Mesendoderm (in vitro differentiated cells): ENCODE measurements at regions not wholly inside any gene's neighbourhood (a gene's known extent, or its start where the extent isn't known, plus 50 kb on each side); places are given as distances from the start of the nearest gene placed in this dataset.

Experiments used
- DNase-seq: peaks from one replicate; pipeline ENCODE4 v3.0.0; 2013
- H2AK5ac ChIP-seq: 2 replicates; pipeline ENCODE4 v1.6.1; 2013; ENCODE audit warnings: low read length, inconsistent platforms
- H2BK120ac ChIP-seq: 2 replicates; pipeline ENCODE4 v1.6.1; 2013; ENCODE audit warnings: low read depth, mild to moderate bottlenecking, low read length, moderate library complexity, mixed read lengths
- H2BK15ac ChIP-seq: replicated peaks from 2 replicates; pipeline ENCODE4 v1.6.1; 2013; ENCODE audit warnings: low read depth, mild to moderate bottlenecking, moderate library complexity
- H2BK5ac ChIP-seq: 2 replicates; pipeline ENCODE4 v1.6.1; 2013; ENCODE audit warnings: low read length, inconsistent platforms
- H3K18ac ChIP-seq: 2 replicates; pipeline ENCODE4 v1.6.1; 2013; ENCODE audit warnings: mild to moderate bottlenecking, low read length, mixed read lengths
- H3K23ac ChIP-seq: one replicate; pipeline ENCODE4 v1.6.1; 2013; ENCODE audit warnings: low read length
- H3K27ac ChIP-seq: 2 replicates; pipeline ENCODE4 v1.5.1; 2013; ENCODE audit warnings: low read depth, mild to moderate bottlenecking, inconsistent platforms, low read length, moderate library complexity
- H3K27me3 ChIP-seq: 2 replicates; pipeline ENCODE4 v1.6.1; 2013; ENCODE audit warnings: low read length, control low read depth, mild to moderate bottlenecking, inconsistent platforms; ENCODE audit not compliant: insufficient read depth, poor library complexity
- H3K36me3 ChIP-seq: 2 replicates; pipeline ENCODE4 v1.6.1; 2013; ENCODE audit warnings: low read length, inconsistent platforms; ENCODE audit not compliant: control insufficient read depth, insufficient read depth
- H3K4ac ChIP-seq: one replicate; pipeline ENCODE4 v1.6.1; 2013; ENCODE audit warnings: low read depth, mild to moderate bottlenecking, low read length, moderate library complexity
- H3K4me1 ChIP-seq: 2 replicates; pipeline ENCODE4 v1.6.1; 2013; ENCODE audit warnings: low read depth, low read length, inconsistent platforms; ENCODE audit not compliant: control insufficient read depth
- H3K4me2 ChIP-seq: 2 replicates; pipeline ENCODE4 v1.6.1; 2013; ENCODE audit warnings: low read length
- H3K4me3 ChIP-seq: 2 replicates; pipeline ENCODE4 v1.5.1; 2013; ENCODE audit warnings: mild to moderate bottlenecking, low read length
- H3K56ac ChIP-seq: one replicate; pipeline ENCODE4 v1.6.1; 2013; ENCODE audit warnings: low read length
- H3K79me1 ChIP-seq: 2 replicates; pipeline ENCODE4 v1.6.1; 2013; ENCODE audit warnings: low read length, inconsistent platforms
- H3K79me2 ChIP-seq: 2 replicates; pipeline ENCODE4 v1.6.1; 2013; ENCODE audit warnings: mild to moderate bottlenecking, low read length; ENCODE audit not compliant: control insufficient read depth, insufficient read depth
- H3K9ac ChIP-seq: 2 replicates; pipeline ENCODE4 v1.6.1; 2013; ENCODE audit warnings: low read length, inconsistent platforms
- H4K5ac ChIP-seq: one replicate; pipeline ENCODE4 v1.6.1; 2013; ENCODE audit warnings: low read length
- H4K8ac ChIP-seq: one replicate; pipeline ENCODE4 v1.6.1; 2013; ENCODE audit warnings: low read depth, mild to moderate bottlenecking, control low read depth, low read length, moderate library complexity
- WGBS: extraction: QIAGEN DNeasy Blood & Tissue Kit; methylation state at CpG from one replicate; pipeline ENCODE4 v1.1.7; 2013; ENCODE audit warnings: low lambda C conversion rate, missing lambda C conversion rate; ENCODE audit not compliant: insufficient coverage; ENCODE audit errors: extremely low coverage; 5-methylcytosine and 5-hydroxymethylcytosine counted together

GRCh38 chr16:80260906-80261311, 279.9 kb upstream of the DYNLRB2 start:
- H3K56ac ChIP-seq = no peak overlapping the region
- H3K4me3 ChIP-seq = no peak overlapping the region
- H3K4me2 ChIP-seq = no peak overlapping the region
- H3K36me3 ChIP-seq = no peaks in the 10 kb centered on the region
- DNase-seq = no peak
- H4K5ac ChIP-seq = no peak overlapping the region
- no peak overlapping the region for H3K9ac ChIP-seq
- no peak overlapping the region for H3K4ac ChIP-seq
- H2AK5ac ChIP-seq = no peak overlapping the region
- no peak overlapping the region for H2BK15ac ChIP-seq
- H2BK5ac ChIP-seq = no peak overlapping the region
- no peak overlapping the region for H3K18ac ChIP-seq
- no peak overlapping the region for H3K27ac ChIP-seq
- no peak overlapping the region for H2BK120ac ChIP-seq
- WGBS = no CpG with 5 or more reads among the region's 4 CpGs
- no peak overlapping the region for H4K8ac ChIP-seq
- H3K27me3 ChIP-seq = no peaks in the 10 kb centered on the region
- H3K79me2 ChIP-seq = no peaks in the 10 kb centered on the region
- no peak overlapping the region for H3K23ac ChIP-seq
- no peaks in the 10 kb centered on the region for H3K4me1 ChIP-seq
- H3K79me1 ChIP-seq = no peaks in the 10 kb centered on the region

GRCh38 chr16:80259290-80259805, 281.4 kb upstream of the DYNLRB2 start:
- Histone ChIP-seq H3K36me3 (no peaks in the 10 kb centered on the region), H4K8ac (no peak overlapping the region), H3K79me1 (no peaks in the 10 kb centered on the region), H3K23ac (no peak overlapping the region), H3K27ac (no peak overlapping the region), H3K4me1 (no peaks in the 10 kb centered on the region), H4K5ac (no peak overlapping the region), H3K27me3 (no peaks in the 10 kb centered on the region), H3K9ac (no peak overlapping the region), H3K18ac (no peak overlapping the region), H3K4ac (no peak overlapping the region), H3K79me2 (no peaks in the 10 kb centered on the region), H2AK5ac (no peak overlapping the region), H2BK120ac (no peak overlapping the region), H3K4me2 (no peak overlapping the region), H2BK5ac (no peak overlapping the region), H2BK15ac (no peak overlapping the region), H3K56ac (no peak overlapping the region), H3K4me3 (no peak overlapping the region)
- no CpG with 5 or more reads among the region's 6 CpGs for WGBS
- no peak for DNase-seq

GRCh38 chr16:80258407-80258806, 282.4 kb upstream of the DYNLRB2 start:
- no peak overlapping the region for H3K4me2 ChIP-seq
- no peak overlapping the region for H4K5ac ChIP-seq
- no peak overlapping the region for H2AK5ac ChIP-seq
- WGBS = no CpG with 5 or more reads among the region's 3 CpGs
- no peak for DNase-seq
- no peaks in the 10 kb centered on the region for H3K79me2 ChIP-seq
- no peak overlapping the region for H3K9ac ChIP-seq
- no peaks in the 10 kb centered on the region for H3K4me1 ChIP-seq
- H3K23ac ChIP-seq = no peak overlapping the region
- H3K79me1 ChIP-seq = no peaks in the 10 kb centered on the region
- no peak overlapping the region for H3K4me3 ChIP-seq
- H3K56ac ChIP-seq = no peak overlapping the region
- no peak overlapping the region for H3K27ac ChIP-seq
- no peak overlapping the region for H2BK120ac ChIP-seq
- no peaks in the 10 kb centered on the region for H3K36me3 ChIP-seq
- H3K4ac ChIP-seq = no peak overlapping the region
- no peak overlapping the region for H2BK5ac ChIP-seq
- no peak overlapping the region for H2BK15ac ChIP-seq
- H3K27me3 ChIP-seq = no peaks in the 10 kb centered on the region
- H4K8ac ChIP-seq = no peak overlapping the region
- no peak overlapping the region for H3K18ac ChIP-seq

- H2BK5ac ChIP-seq = no peak overlapping the region
- no peak overlapping the region for H3K23ac ChIP-seq
- H2BK15ac ChIP-seq = no peak overlapping the region
- H3K9ac ChIP-seq = no peak overlapping the region
- H3K36me3 ChIP-seq = no peaks in the 10 kb centered on the region
- WGBS = 100% methylated on average over 4 of the region's 4 CpGs
- no peak overlapping the region for H4K5ac ChIP-seq
- no peak overlapping the region for H2BK120ac ChIP-seq
- no peak overlapping the region for H3K27ac ChIP-seq
- no peaks in the 10 kb centered on the region for H3K27me3 ChIP-seq
- H3K56ac ChIP-seq = no peak overlapping the region
- no peak overlapping the region for H4K8ac ChIP-seq
- no peaks in the 10 kb centered on the region for H3K79me1 ChIP-seq
- no peaks in the 10 kb centered on the region for H3K79me2 ChIP-seq
- DNase-seq = no peak
- H3K18ac ChIP-seq = no peak overlapping the region
- no peak overlapping the region for H2AK5ac ChIP-seq
- H3K4ac ChIP-seq = no peak overlapping the region
- no peak overlapping the region for H3K4me2 ChIP-seq
- no peak overlapping the region for H3K4me3 ChIP-seq
- no peaks in the 10 kb centered on the region for H3K4me1 ChIP-seq
These were observed 285.8 kb upstream of the DYNLRB2 start for GRCh38 chr16:80254970-80255369.

- no peak overlapping the region for H3K4me3 ChIP-seq
- no peak for DNase-seq
- no peak overlapping the region for H3K9ac ChIP-seq
- no peaks in the 10 kb centered on the region for H3K36me3 ChIP-seq
- H3K4me2 ChIP-seq = no peak overlapping the region
- WGBS = no CpG with 5 or more reads among the region's 5 CpGs
- no peak overlapping the region for H3K18ac ChIP-seq
- no peak overlapping the region for H3K56ac ChIP-seq
- no peaks in the 10 kb centered on the region for H3K27me3 ChIP-seq
- no peak overlapping the region for H4K5ac ChIP-seq
- H2AK5ac ChIP-seq = no peak overlapping the region
- no peak overlapping the region for H3K27ac ChIP-seq
- H3K23ac ChIP-seq = no peak overlapping the region
- no peak overlapping the region for H2BK5ac ChIP-seq
- H3K79me2 ChIP-seq = no peaks in the 10 kb centered on the region
- H2BK120ac ChIP-seq = no peak overlapping the region
- H3K4me1 ChIP-seq = no peaks in the 10 kb centered on the region
- H3K79me1 ChIP-seq = no peaks in the 10 kb centered on the region
- no peak overlapping the region for H4K8ac ChIP-seq
- no peak overlapping the region for H2BK15ac ChIP-seq
- no peak overlapping the region for H3K4ac ChIP-seq
These were observed 287.1 kb upstream of the DYNLRB2 start for GRCh38 chr16:80253741-80254140.

GRCh38 chr16:80250381-80250780, 290.4 kb upstream of the DYNLRB2 start:
- H3K36me3 ChIP-seq = no peaks in the 10 kb centered on the region

More at GRCh38 chr16:80250381-80250780, 290.4 kb upstream of the DYNLRB2 start:
- Histone ChIP-seq H3K4me3 (no peak overlapping the region), H3K27me3 (no peaks in the 10 kb centered on the region), H4K8ac (no peak overlapping the region), H3K9ac (no peak overlapping the region), H3K18ac (no peak overlapping the region), H2BK120ac (no peak overlapping the region), H3K4ac (no peak overlapping the region), H2BK5ac (no peak overlapping the region), H4K5ac (no peak overlapping the region), H3K27ac (no peak overlapping the region), H2AK5ac (no peak overlapping the region), H3K79me2 (no peaks in the 10 kb centered on the region), H3K4me1 (no peaks in the 10 kb centered on the region), H3K23ac (no peak overlapping the region), H2BK15ac (no peak overlapping the region), H3K4me2 (no peak overlapping the region), H3K56ac (no peak overlapping the region), H3K79me1 (no peaks in the 10 kb centered on the region)
- peak; percentile 10 for DNase-seq
- WGBS = no CpG with 5 or more reads among the region's 4 CpGs
